ENCODE measurements at regions not wholly inside any gene's neighbourhood (a gene's known extent, or its start where the extent isn't known, plus 50 kb on each side); places are given as distances from the start of the nearest gene placed in this dataset.

DNA sequence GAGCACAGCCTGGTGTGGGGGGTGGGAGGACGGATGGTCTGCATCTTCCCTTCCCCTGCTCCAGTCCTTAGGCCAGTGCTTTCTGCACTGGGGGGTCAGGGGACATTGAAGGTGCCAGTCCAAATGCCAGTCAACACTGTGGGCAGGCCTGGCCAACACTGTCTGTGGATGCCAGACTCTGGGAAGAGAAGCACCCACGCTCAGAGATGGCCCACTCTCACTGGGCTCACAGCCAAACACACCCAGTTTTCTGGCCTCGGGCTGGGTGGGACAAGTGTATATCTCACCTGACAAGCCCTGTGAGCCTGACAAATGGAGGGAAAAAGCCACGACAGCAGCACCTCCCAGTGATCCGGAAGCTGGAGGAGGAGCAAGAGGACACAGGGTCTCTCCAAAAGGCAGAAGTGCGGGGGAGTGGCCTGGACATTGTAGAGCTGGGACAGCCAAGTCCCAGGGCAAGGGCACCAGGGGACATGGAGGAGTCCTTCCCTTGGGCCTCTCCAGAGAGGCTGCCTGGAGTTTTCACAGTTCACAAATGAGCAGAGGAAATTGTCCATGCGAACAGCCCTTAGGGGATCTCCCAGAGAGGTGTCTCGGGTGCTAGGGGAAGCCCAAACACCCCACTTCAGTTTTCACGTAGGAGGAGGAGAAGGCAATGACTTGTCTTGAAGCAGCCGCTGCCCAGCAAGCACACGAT lies 79.3 kb downstream of the SDC1 start:
- H3K4me3 ChIP-seq (ENCODE audit: low read depth, low read length), result no peak overlapping the region
- DNase-seq (ENCODE audit: low read depth), result no peak
- TF ChIP-seq, protein P1, sequence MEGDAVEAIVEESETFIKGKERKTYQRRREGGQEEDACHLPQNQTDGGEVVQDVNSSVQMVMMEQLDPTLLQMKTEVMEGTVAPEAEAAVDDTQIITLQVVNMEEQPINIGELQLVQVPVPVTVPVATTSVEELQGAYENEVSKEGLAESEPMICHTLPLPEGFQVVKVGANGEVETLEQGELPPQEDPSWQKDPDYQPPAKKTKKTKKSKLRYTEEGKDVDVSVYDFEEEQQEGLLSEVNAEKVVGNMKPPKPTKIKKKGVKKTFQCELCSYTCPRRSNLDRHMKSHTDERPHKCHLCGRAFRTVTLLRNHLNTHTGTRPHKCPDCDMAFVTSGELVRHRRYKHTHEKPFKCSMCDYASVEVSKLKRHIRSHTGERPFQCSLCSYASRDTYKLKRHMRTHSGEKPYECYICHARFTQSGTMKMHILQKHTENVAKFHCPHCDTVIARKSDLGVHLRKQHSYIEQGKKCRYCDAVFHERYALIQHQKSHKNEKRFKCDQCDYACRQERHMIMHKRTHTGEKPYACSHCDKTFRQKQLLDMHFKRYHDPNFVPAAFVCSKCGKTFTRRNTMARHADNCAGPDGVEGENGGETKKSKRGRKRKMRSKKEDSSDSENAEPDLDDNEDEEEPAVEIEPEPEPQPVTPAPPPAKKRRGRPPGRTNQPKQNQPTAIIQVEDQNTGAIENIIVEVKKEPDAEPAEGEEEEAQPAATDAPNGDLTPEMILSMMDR (IDR thresholded peaks at IDR 0.05; ENCODE audit: low read depth, low read length), result no peak
- TF ChIP-seq, protein P2, sequence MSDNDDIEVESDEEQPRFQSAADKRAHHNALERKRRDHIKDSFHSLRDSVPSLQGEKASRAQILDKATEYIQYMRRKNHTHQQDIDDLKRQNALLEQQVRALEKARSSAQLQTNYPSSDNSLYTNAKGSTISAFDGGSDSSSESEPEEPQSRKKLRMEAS (IDR thresholded peaks at IDR 0.05; ENCODE audit: low read depth, low read length), result no peak
- TF ChIP-seq MYC (IDR thresholded peaks at IDR 0.05; ENCODE audit: low read depth, low read length) (no peak), POLR2A (IDR thresholded peaks at IDR 0.05; ENCODE audit: extremely low read depth, insufficient read length) (no peak)

DNA sequence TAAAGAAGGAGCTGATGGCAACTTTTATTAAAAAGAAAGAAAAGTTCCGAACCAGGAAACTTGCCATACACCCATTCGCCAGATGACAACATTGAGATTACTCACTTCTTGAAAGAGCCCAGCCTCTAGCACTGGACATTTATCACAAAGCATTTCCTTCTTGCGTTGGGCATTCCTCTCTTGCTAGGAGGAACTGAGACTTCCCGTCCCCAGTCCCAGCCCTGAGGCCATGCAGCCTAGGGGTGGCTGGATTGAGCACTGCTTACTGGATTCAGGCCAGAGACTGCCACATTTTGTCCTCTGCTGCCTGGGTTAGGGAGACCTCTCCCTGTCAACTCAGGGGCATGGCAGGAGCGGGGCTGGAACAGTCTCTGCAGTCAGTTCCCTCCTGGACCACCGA lies 80.1 kb downstream of the SDC1 start:
- no peak for DNase-seq (ENCODE audit: low read depth)
- H3K4me3 ChIP-seq (ENCODE audit: low read depth, low read length), result no peak overlapping the region
- TF ChIP-seq, protein P2 (IDR thresholded peaks at IDR 0.05; ENCODE audit: low read depth, low read length), result no peak
- no peak for TF ChIP-seq MYC (IDR thresholded peaks at IDR 0.05; ENCODE audit: low read depth, low read length)
- no peak for TF ChIP-seq POLR2A (IDR thresholded peaks at IDR 0.05; ENCODE audit: extremely low read depth, insufficient read length)
- TF ChIP-seq, protein P1 (IDR thresholded peaks at IDR 0.05; ENCODE audit: low read depth, low read length), result no peak

DNA sequence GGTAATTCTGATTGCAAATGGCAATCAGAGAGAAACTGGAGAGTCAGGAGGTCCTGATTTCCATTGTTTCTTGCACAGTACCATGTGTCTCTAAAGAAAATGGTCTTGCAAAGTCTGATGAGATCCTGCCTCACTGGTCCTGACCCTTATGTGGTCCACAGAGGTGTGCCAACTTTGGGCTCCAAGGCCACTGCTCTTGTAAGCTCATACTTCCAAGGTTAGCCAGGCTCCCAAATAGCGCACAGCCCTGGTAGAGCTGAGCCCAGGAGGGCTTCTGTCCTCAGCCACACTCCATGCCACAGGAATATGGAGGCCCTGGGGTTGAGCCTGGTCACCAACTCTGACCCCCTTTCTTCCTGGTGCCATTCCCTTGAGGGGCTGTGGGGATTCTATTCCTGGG lies 80.7 kb downstream of the SDC1 start:
- TF ChIP-seq, protein P1 (IDR thresholded peaks at IDR 0.05; ENCODE audit: low read depth, low read length), result no peak
- TF ChIP-seq MYC (IDR thresholded peaks at IDR 0.05; ENCODE audit: low read depth, low read length) (no peak), POLR2A (IDR thresholded peaks at IDR 0.05; ENCODE audit: extremely low read depth, insufficient read length) (no peak)
- TF ChIP-seq, protein P2 (IDR thresholded peaks at IDR 0.05; ENCODE audit: low read depth, low read length), result no peak
- no peak for DNase-seq (ENCODE audit: low read depth)
- H3K4me3 ChIP-seq (ENCODE audit: low read depth, low read length), result no peak overlapping the region

DNA sequence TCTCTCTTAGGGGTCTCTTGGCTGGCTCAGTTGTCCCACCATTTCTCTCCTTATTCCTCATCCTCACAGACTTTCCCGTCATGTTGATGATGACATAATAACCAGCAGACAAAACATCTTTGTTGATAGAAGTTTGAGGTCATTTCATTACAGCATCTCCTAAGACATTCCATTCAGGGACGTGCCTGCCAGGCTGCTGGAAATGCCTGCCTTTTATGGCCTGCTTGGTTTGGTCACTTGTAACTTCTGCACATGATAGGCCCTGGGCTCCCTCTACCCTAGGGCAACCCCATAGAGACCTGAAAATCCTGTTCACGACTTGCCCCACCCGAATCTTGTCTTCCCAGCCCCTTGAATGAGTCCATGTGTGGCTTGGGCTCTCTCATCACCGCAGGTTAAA lies 81.7 kb downstream of the SDC1 start:
- TF ChIP-seq MYC (IDR thresholded peaks at IDR 0.05; ENCODE audit: low read depth, low read length), result no peak
- TF ChIP-seq, protein P2 (IDR thresholded peaks at IDR 0.05; ENCODE audit: low read depth, low read length), result no peak

DNA sequence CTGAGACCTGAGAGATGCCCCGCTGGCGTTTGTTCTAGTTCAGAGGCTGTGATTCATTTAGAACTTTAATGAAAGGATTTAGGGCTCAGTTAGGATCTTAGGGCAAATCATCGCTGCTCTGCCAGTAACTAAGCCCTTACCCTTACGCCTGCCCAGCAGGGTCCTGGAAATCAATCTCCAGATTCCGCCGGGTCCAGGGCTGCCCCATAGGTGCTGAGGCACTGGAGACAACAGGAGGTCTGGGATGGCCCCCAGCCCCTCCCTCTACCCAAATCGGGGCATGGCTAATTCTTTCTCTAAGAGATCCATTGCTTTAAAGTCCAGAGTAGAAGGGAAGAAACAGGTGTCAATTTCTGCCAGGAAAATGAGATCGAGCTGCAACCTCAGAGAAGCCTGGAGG lies 83.1 kb downstream of the SDC1 start:
- H3K4me3 ChIP-seq (ENCODE audit: low read depth, low read length), result no peak overlapping the region
- no peak for DNase-seq (ENCODE audit: low read depth)
- TF ChIP-seq, protein P1 (IDR thresholded peaks at IDR 0.05; ENCODE audit: low read depth, low read length), result no peak
- TF ChIP-seq, protein P2 (IDR thresholded peaks at IDR 0.05; ENCODE audit: low read depth, low read length), result no peak
- TF ChIP-seq MYC (IDR thresholded peaks at IDR 0.05; ENCODE audit: low read depth, low read length), result no peak
- TF ChIP-seq POLR2A (IDR thresholded peaks at IDR 0.05; ENCODE audit: extremely low read depth, insufficient read length), result no peak

More for the DNA sequence above, 81.7 kb downstream of the SDC1 start:
- H3K4me3 ChIP-seq (ENCODE audit: low read depth, low read length), result no peak overlapping the region
- no peak for DNase-seq (ENCODE audit: low read depth)

DNA sequence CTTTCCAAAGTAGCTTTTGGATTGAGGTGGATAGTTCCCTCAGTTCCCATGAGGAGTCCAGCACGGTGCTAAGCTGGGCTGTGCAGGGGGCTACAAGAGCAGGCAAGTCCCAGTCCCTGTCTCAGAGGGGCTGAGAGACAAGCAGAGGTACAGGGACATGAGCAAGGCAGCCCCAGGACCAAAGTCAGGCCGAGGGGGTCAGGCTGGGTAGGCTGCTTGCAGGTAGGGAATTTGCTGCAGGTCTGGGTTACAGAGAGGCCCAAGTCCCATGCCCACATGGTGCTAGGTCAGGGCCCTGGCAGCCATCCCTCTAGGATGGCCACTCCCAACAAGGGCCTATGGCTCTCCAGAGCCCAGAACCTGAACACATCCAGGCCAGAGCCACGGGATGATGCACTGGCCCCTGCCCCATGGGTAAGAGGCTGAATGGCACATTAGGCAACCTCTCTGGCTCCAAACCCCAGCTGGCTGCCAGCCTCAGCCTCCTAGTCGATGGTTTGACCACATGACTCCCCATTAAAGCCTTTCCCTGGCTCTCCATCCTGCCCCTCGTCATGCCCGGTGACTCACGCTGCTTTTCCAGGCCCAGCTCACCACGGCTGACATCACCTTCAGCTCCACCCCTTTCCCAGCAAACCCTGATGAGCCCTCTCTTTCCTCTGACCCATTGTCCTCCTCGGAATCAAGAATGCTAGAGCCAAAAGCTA lies 83.7 kb downstream of the SDC1 start:
- no peak for DNase-seq (ENCODE audit: low read depth)
- no peak overlapping the region for H3K4me3 ChIP-seq (ENCODE audit: low read depth, low read length)
- TF ChIP-seq, protein P2 (IDR thresholded peaks at IDR 0.05; ENCODE audit: low read depth, low read length), result no peak
- TF ChIP-seq MYC (IDR thresholded peaks at IDR 0.05; ENCODE audit: low read depth, low read length), result no peak
- TF ChIP-seq POLR2A (IDR thresholded peaks at IDR 0.05; ENCODE audit: extremely low read depth, insufficient read length), result no peak
- TF ChIP-seq, protein P1 (IDR thresholded peaks at IDR 0.05; ENCODE audit: low read depth, low read length), result no peak

Measured in NB4 (cell line).